ENCODE measurements at regions not wholly inside any gene's neighbourhood (a gene's known extent, or its start where the extent isn't known, plus 50 kb on each side); places are given as distances from the start of the nearest gene placed in this dataset.

GRCh38 chr1:103247517-103247916, 139.2 kb upstream of the COL11A1 start:
- no peak for DNase-seq

GRCh38 chr1:103243481-103243880, 135.2 kb upstream of the COL11A1 start:
- DNase-seq, result no peak

GRCh38 chr1:103239034-103239433, 130.7 kb upstream of the COL11A1 start:
- DNase-seq, result no peak

- DNase-seq, result no peak
Observed at GRCh38 chr1:103230061-103230460, 121.7 kb upstream of the COL11A1 start.

- DNase-seq, result no peak
Observed at GRCh38 chr1:103220631-103221041, 112.3 kb upstream of the COL11A1 start.

- no peak for DNase-seq
Observed at GRCh38 chr1:103218821-103219220, 110.5 kb upstream of the COL11A1 start.

- DNase-seq, result no peak
Observed at GRCh38 chr1:103218369-103218768, 110.0 kb upstream of the COL11A1 start.

GRCh38 chr1:103211073-103211472, 102.8 kb upstream of the COL11A1 start:
- DNase-seq, result no peak

GRCh38 chr1:103208844-103209243, 100.5 kb upstream of the COL11A1 start:
- DNase-seq, result no peak

- no peak for DNase-seq
Observed at GRCh38 chr1:103199001-103199400, 90.7 kb upstream of the COL11A1 start.

- no peak for DNase-seq
Observed at GRCh38 chr1:103198076-103198475, 89.8 kb upstream of the COL11A1 start.

GRCh38 chr1:103197216-103197615, 88.9 kb upstream of the COL11A1 start:
- DNase-seq, result no peak

GRCh38 chr1:103194984-103195383, 86.7 kb upstream of the COL11A1 start:
- no peak for DNase-seq

GRCh38 chr1:103194060-103194459, 85.7 kb upstream of the COL11A1 start:
- DNase-seq, result no peak

GRCh38 chr1:103191327-103191726, 83.0 kb upstream of the COL11A1 start:
- DNase-seq, result no peak

GRCh38 chr1:103190766-103191165, 82.4 kb upstream of the COL11A1 start:
- no peak for DNase-seq

GRCh38 chr1:103187673-103188072, 79.4 kb upstream of the COL11A1 start:
- DNase-seq, result no peak

GRCh38 chr1:103180660-103181059, 72.3 kb upstream of the COL11A1 start:
- no peak for DNase-seq

- no peak for DNase-seq
Observed at GRCh38 chr1:103177108-103177775, 68.9 kb upstream of the COL11A1 start.

- no peak for DNase-seq
Observed at GRCh38 chr1:103171041-103171590, 62.8 kb upstream of the COL11A1 start.

GRCh38 chr1:103170609-103171008, 62.3 kb upstream of the COL11A1 start:
- no peak for DNase-seq

- peak; percentile 63 for DNase-seq
Observed at GRCh38 chr1:103162360-103162759, 54.0 kb upstream of the COL11A1 start.

GRCh38 chr1:103160281-103160680, 52.0 kb upstream of the COL11A1 start:
- no peak for DNase-seq
